Mesenchymal stem cell (in vitro differentiated cells and primary cell): ENCODE measurements at regions not wholly inside any gene's neighbourhood (a gene's known extent, or its start where the extent isn't known, plus 50 kb on each side); places are given as distances from the start of the nearest gene placed in this dataset.

Source experiments
- DNase-seq: peaks from one replicate; pipeline ENCODE4 v3.0.0-alpha.2; 2013
- H2AFZ ChIP-seq: one replicate; pipeline ENCODE4 v1.6.1; 2013; ENCODE audit warnings: low read depth, mild to moderate bottlenecking, control low read depth, inconsistent platforms, low read length, moderate library complexity
- H2AK5ac ChIP-seq: 2 replicates; pipeline ENCODE4 v1.6.1; 2013; ENCODE audit warnings: low read length, moderate library complexity, mild to moderate bottlenecking, inconsistent platforms; ENCODE audit not compliant: severe bottlenecking
- H2BK120ac ChIP-seq: one replicate; pipeline ENCODE4 v1.6.1; 2013; ENCODE audit warnings: low read depth, mild to moderate bottlenecking, inconsistent platforms, low read length, moderate library complexity
- H2BK12ac ChIP-seq, 2 experiments: one replicate each; pipeline ENCODE4 v1.6.1; 2013; ENCODE audit warnings: inconsistent platforms in 2 of 2, low read length in 2 of 2, mild to moderate bottlenecking in 2 of 2, moderate library complexity in 2 of 2, control low read depth in 1 of 2
- H2BK15ac ChIP-seq: one replicate; pipeline ENCODE4 v1.6.1; 2013; ENCODE audit warnings: mild to moderate bottlenecking, low read depth, inconsistent platforms; ENCODE audit not compliant: poor library complexity, severe bottlenecking
- H2BK5ac ChIP-seq: 2 replicates; pipeline ENCODE4 v1.6.1; 2013; ENCODE audit warnings: low read depth, mild to moderate bottlenecking, low read length, control low read depth, inconsistent platforms; ENCODE audit not compliant: poor library complexity, severe bottlenecking
- H3K14ac ChIP-seq, 2 experiments: one replicate each; pipeline ENCODE4 v1.6.1; 2013; ENCODE audit warnings: inconsistent platforms in 2 of 2, low read length in 2 of 2, control low read depth in 1 of 2, mild to moderate bottlenecking in 1 of 2, moderate library complexity in 1 of 2
- H3K18ac ChIP-seq, 2 experiments: one replicate each; pipeline ENCODE4 v1.6.1; 2013; ENCODE audit warnings: inconsistent platforms in 2 of 2, low read length in 2 of 2, control low read depth in 1 of 2, low read depth in 1 of 2, mild to moderate bottlenecking in 1 of 2
- H3K23ac ChIP-seq, 2 experiments: one replicate each; pipeline ENCODE4 v1.6.1; 2013; ENCODE audit warnings: inconsistent platforms in 2 of 2, low read length in 2 of 2, mild to moderate bottlenecking in 2 of 2, moderate library complexity in 2 of 2, control low read depth in 1 of 2
- H3K27ac ChIP-seq: 2 replicates; pipeline ENCODE4 v1.5.1; 2013; ENCODE audit warnings: mild to moderate bottlenecking, moderate library complexity, low read length, control low read depth, inconsistent platforms; ENCODE audit not compliant: poor library complexity, severe bottlenecking
- H3K27me3 ChIP-seq, 2 experiments: 2 replicates each; pipeline versions ENCODE4 v1.6.1 to v1.7.0; 2013; ENCODE audit warnings: low read length in 2 of 2, mild to moderate bottlenecking in 2 of 2, moderate library complexity in 2 of 2, control low read depth in 1 of 2, inconsistent platforms in 1 of 2; ENCODE audit not compliant: control insufficient read depth in 1 of 2, insufficient read depth in 1 of 2
- H3K36me3 ChIP-seq, 2 experiments: 2 replicates each; pipeline versions ENCODE4 v1.6.1 to v1.7.0; 2013; ENCODE audit warnings: low read length in 2 of 2, control low read depth in 1 of 2, inconsistent platforms in 1 of 2, low read depth in 1 of 2, mild to moderate bottlenecking in 1 of 2; ENCODE audit not compliant: insufficient read depth in 2 of 2, control insufficient read depth in 1 of 2
- H3K4ac ChIP-seq, 2 experiments: one replicate each; pipeline ENCODE4 v1.6.1; 2013; ENCODE audit warnings: inconsistent platforms in 2 of 2, low read length in 2 of 2, mild to moderate bottlenecking in 2 of 2, moderate library complexity in 2 of 2, control low read depth in 1 of 2, low read depth in 1 of 2
- H3K4me1 ChIP-seq: 2 replicates; pipeline ENCODE4 v1.6.1; 2013; ENCODE audit warnings: low read depth, low read length, control low read depth; ENCODE audit not compliant: control insufficient read depth, insufficient read depth
- H3K4me2 ChIP-seq: 2 replicates; pipeline ENCODE4 v1.6.1; 2013; ENCODE audit warnings: low read length, mild to moderate bottlenecking, inconsistent platforms; ENCODE audit not compliant: poor library complexity, severe bottlenecking
- H3K4me3 ChIP-seq, 2 experiments: 2 replicates each; pipeline versions ENCODE4 v1.5.1 to v1.7.0; 2013; ENCODE audit warnings: low read length in 2 of 2, mild to moderate bottlenecking in 2 of 2, control low read depth in 1 of 2, low read depth in 1 of 2; ENCODE audit not compliant: insufficient read depth in 1 of 2
- H3K79me1 ChIP-seq: replicated peaks from 2 replicates; pipeline ENCODE4 v1.6.1; 2013; ENCODE audit warnings: mild to moderate bottlenecking, control low read depth, low read length, inconsistent platforms; ENCODE audit not compliant: poor library complexity, severe bottlenecking
- H3K9ac ChIP-seq: 2 replicates; pipeline ENCODE4 v1.7.0; 2013; ENCODE audit warnings: mild to moderate bottlenecking, low read length, moderate library complexity
- H3K9me3 ChIP-seq: 2 replicates; pipeline ENCODE4 v1.7.0; 2013; ENCODE audit warnings: mild to moderate bottlenecking, low read length; ENCODE audit not compliant: control insufficient read depth
- H4K8ac ChIP-seq: one replicate; pipeline ENCODE4 v1.6.1; 2013; ENCODE audit warnings: inconsistent platforms, mild to moderate bottlenecking, low read length, moderate library complexity
- H4K91ac ChIP-seq: one replicate; pipeline ENCODE4 v1.6.1; 2013; ENCODE audit warnings: mild to moderate bottlenecking, low read length, inconsistent platforms
- WGBS: methylation state at CpG from one replicate; pipeline ENCODE4 v1.1.7; 2013; ENCODE audit warnings: mixed read lengths; 5-methylcytosine and 5-hydroxymethylcytosine counted together

DNA sequence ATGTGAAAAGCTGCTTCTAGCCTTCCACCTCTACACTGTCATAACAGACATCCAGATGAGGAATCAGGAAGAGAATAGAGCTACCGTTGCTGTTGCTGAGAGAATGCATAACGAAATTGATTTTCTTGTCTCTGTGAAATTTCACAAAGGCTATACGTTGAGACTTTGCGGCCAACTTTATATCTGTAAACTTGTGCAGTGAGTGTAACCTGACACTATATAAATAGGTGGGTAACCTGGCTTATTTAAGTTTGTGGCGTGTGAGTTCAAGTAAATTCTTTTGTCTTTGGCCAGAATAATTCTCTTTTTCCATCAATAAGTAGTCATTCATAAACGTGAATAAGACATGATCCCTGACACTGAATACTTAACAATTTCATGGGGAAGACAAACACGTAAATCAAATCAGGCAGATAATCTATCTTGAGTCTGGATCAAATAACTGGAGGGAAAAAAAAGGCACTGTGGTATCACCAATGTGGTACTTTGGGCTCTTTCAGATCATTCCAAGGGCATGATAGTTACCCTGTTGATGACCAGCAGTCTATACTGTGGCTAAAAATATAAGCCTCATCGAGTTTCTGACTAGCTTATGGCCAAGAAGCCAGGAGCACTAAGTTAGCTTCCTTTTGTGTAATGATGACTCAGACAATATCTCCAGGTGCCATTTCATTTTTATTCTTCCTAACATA is 98.2 kb upstream of the RASA1 start:
- no peaks in the 10 kb centered on the region for H3K79me1 ChIP-seq
- 97% methylated on average over 6 of the region's 8 CpGs for WGBS
- no peak overlapping the region for H3K4me3 ChIP-seq

GRCh38 chr5:87170799-87171198 is 96.9 kb upstream of the RASA1 start:
- H4K8ac ChIP-seq: no peak overlapping the region
- H3K4me3 ChIP-seq: no peak overlapping the region
- H3K18ac ChIP-seq: no peak overlapping the region
- H3K4me2 ChIP-seq: no peak overlapping the region
- no peak overlapping the region for H2BK15ac ChIP-seq
- H2BK120ac ChIP-seq: no peak overlapping the region
- H3K4ac ChIP-seq: no peak overlapping the region
- no peak overlapping the region for H3K23ac ChIP-seq
- H2AFZ ChIP-seq: no peak overlapping the region
- no peak overlapping the region for H4K91ac ChIP-seq
- no peaks in the 10 kb centered on the region for H3K79me1 ChIP-seq
- DNase-seq: no peak
- H3K9me3 ChIP-seq: no peaks in the 10 kb centered on the region
- WGBS: 100% methylated on average over 1 of the region's 3 CpGs
- H2BK12ac ChIP-seq: no peak overlapping the region
- no peak overlapping the region for H2BK5ac ChIP-seq
- no peaks in the 10 kb centered on the region for H3K27me3 ChIP-seq
- H3K27ac ChIP-seq: no peak overlapping the region
- H3K9ac ChIP-seq: no peak overlapping the region
- H3K36me3 ChIP-seq: no peaks in the 10 kb centered on the region
- H2AK5ac ChIP-seq: no peak overlapping the region
- H3K4me1 ChIP-seq: no peaks in the 10 kb centered on the region
- H3K14ac ChIP-seq: no peak overlapping the region

More for the DNA sequence above, 98.2 kb upstream of the RASA1 start:
- Histone ChIP-seq H3K36me3 (no peaks in the 10 kb centered on the region), H2AK5ac (no peak overlapping the region), H3K23ac (no peak overlapping the region), H3K4ac (no peak overlapping the region), H3K18ac (no peak overlapping the region), H3K4me1 (no peaks in the 10 kb centered on the region), H2BK5ac (no peak overlapping the region), H3K14ac (no peak overlapping the region), H3K27me3 (no peaks in the 10 kb centered on the region), H2BK120ac (no peak overlapping the region), H4K8ac (no peak overlapping the region), H2BK15ac (no peak overlapping the region), H2AFZ (no peak overlapping the region), H3K9me3 (no peaks in the 10 kb centered on the region), H3K27ac (no peak overlapping the region), H3K9ac (no peak overlapping the region), H4K91ac (no peak overlapping the region), H3K4me2 (no peak overlapping the region), H2BK12ac (no peak overlapping the region)
- DNase-seq: no peak

GRCh38 chr5:87182649-87183048 is 85.0 kb upstream of the RASA1 start:
- no peak for DNase-seq
- Histone ChIP-seq H2AK5ac (no peak overlapping the region), H4K91ac (no peak overlapping the region), H3K14ac (no peak overlapping the region), H3K9me3 (no peaks in the 10 kb centered on the region), H3K18ac (no peak overlapping the region), H2BK5ac (no peak overlapping the region), H3K4me1 (no peaks in the 10 kb centered on the region), H3K79me1 (no peaks in the 10 kb centered on the region), H3K23ac (no peak overlapping the region), H3K27ac (no peak overlapping the region), H2BK15ac (no peak overlapping the region), H2BK120ac (no peak overlapping the region), H3K27me3 (no peaks in the 10 kb centered on the region), H4K8ac (no peak overlapping the region), H2AFZ (no peak overlapping the region), H2BK12ac (no peak overlapping the region), H3K9ac (no peak overlapping the region), H3K4me3 (no peak overlapping the region), H3K4me2 (no peak overlapping the region), H3K4ac (no peak overlapping the region), H3K36me3 (no peaks in the 10 kb centered on the region)
- WGBS: 70% methylated on average over 4 of the region's 4 CpGs

- no peak overlapping the region for H3K18ac ChIP-seq
- DNase-seq: no peak
- H3K9ac ChIP-seq: no peak overlapping the region
- H2BK15ac ChIP-seq: no peak overlapping the region
- 100% methylated on average over 2 of the region's 3 CpGs for WGBS
- no peak overlapping the region for H2BK5ac ChIP-seq
- no peaks in the 10 kb centered on the region for H3K4me1 ChIP-seq
- no peak overlapping the region for H4K8ac ChIP-seq
- H3K4ac ChIP-seq: no peak overlapping the region
- no peak overlapping the region for H3K14ac ChIP-seq
- H3K23ac ChIP-seq: no peak overlapping the region
- H3K79me1 ChIP-seq: no peaks in the 10 kb centered on the region
- no peak overlapping the region for H2BK120ac ChIP-seq
- H3K36me3 ChIP-seq: no peaks in the 10 kb centered on the region
- no peaks in the 10 kb centered on the region for H3K9me3 ChIP-seq
- H3K27ac ChIP-seq: no peak overlapping the region
- no peak overlapping the region for H2BK12ac ChIP-seq
- H3K4me3 ChIP-seq: no peak overlapping the region
- H2AK5ac ChIP-seq: no peak overlapping the region
- no peak overlapping the region for H3K4me2 ChIP-seq
- no peak overlapping the region for H4K91ac ChIP-seq
- no peak overlapping the region for H2AFZ ChIP-seq
- no peaks in the 10 kb centered on the region for H3K27me3 ChIP-seq
Measured at GRCh38 chr5:87183896-87184295, 83.8 kb upstream of the RASA1 start.
